ENCODE measurements at regions not wholly inside any gene's neighbourhood (a gene's known extent, or its start where the extent isn't known, plus 50 kb on each side); places are given as distances from the start of the nearest gene placed in this dataset.

DNA sequence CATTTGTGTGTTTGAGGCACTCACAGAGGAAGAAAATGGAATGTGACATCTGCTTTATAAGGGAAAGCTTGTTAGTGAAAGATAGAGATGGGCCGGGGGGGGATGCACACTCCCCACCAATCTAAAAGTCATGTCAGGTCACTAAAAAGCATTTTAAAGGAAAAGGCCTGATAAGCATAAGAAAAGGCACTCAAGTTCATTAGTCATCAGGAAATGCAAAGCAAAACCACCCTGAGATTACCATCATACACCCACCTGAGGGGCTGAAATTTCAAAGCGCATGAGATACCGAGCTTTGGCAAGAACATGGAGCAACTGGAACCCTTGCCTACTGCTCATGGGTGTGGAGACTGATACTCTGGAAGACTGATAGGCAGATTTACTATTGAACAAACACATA, 77.9 kb upstream of the ANO1 start:
- CTCF ChIA-PET: no interaction called here
- POLR2A ChIA-PET: no interaction called here
- no peak overlapping the region for H3K4me3 ChIP-seq (ENCODE audit: low read depth, low read length)
- no peaks in the 10 kb centered on the region for H3K27me3 ChIP-seq (ENCODE audit: control insufficient read depth, insufficient read depth, low read length)
- H3K36me3 ChIP-seq (ENCODE audit: control insufficient read depth, insufficient read depth, low read length): no peaks in the 10 kb centered on the region
- TF ChIP-seq, protein P1, sequence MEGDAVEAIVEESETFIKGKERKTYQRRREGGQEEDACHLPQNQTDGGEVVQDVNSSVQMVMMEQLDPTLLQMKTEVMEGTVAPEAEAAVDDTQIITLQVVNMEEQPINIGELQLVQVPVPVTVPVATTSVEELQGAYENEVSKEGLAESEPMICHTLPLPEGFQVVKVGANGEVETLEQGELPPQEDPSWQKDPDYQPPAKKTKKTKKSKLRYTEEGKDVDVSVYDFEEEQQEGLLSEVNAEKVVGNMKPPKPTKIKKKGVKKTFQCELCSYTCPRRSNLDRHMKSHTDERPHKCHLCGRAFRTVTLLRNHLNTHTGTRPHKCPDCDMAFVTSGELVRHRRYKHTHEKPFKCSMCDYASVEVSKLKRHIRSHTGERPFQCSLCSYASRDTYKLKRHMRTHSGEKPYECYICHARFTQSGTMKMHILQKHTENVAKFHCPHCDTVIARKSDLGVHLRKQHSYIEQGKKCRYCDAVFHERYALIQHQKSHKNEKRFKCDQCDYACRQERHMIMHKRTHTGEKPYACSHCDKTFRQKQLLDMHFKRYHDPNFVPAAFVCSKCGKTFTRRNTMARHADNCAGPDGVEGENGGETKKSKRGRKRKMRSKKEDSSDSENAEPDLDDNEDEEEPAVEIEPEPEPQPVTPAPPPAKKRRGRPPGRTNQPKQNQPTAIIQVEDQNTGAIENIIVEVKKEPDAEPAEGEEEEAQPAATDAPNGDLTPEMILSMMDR (IDR thresholded peaks at IDR 0.05; ENCODE audit: insufficient read depth, low read depth, low read length): no peak
- DNase-seq (ENCODE audit: low read depth): no peak

DNA sequence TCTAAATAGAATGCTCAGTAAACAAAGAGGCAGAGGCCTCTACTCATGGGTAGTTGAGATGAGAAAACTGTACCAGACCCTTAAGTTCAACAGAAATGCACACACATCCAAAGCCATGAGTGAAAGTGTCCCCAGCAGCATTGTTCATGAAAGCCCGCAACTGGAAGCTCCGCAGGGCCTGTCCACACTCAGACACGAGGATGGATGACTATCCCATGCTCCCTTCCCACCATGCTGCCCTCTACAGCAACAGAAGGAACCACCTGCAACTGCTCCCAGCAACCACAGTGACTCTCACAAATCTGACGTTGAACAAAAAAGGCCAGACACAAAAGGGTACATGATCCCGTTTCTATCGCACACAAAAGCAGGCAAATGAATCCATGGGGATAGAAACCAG, 76.9 kb upstream of the ANO1 start:
- TF ChIP-seq, protein P1 (IDR thresholded peaks at IDR 0.05; ENCODE audit: insufficient read depth, low read depth, low read length): no peak
- no peak overlapping the region for H3K4me3 ChIP-seq (ENCODE audit: low read depth, low read length)
- no peaks in the 10 kb centered on the region for H3K36me3 ChIP-seq (ENCODE audit: control insufficient read depth, insufficient read depth, low read length)
- POLR2A ChIA-PET: no interaction called here
- no peaks in the 10 kb centered on the region for H3K27me3 ChIP-seq (ENCODE audit: control insufficient read depth, insufficient read depth, low read length)
- no peak for DNase-seq (ENCODE audit: low read depth)
- CTCF ChIA-PET: no interaction called here

DNA sequence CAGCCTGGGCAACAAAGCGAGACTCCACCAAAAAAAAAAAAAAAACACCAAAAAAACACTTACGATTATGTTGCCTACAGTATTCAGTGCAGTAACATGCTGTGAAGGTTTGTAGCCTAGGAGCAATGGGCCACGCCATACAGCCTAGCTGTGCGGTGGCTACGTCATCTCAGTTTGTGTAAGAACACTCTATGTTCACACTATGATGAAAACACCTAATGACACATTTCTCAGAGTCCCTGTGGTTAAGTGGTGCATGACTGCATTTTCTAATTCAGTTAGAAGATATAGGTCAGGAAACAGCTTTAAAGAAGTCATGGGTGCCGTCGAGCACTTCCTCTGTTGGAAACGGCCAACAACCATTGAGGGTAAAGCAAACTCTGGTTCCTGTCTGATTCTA, 75.7 kb upstream of the ANO1 start:
- ChIA-PET CTCF (no interaction called here), POLR2A (no interaction called here)
- Histone ChIP-seq H3K36me3 (ENCODE audit: control insufficient read depth, insufficient read depth, low read length) (no peaks in the 10 kb centered on the region), H3K4me3 (ENCODE audit: low read depth, low read length) (no peak overlapping the region), H3K27me3 (ENCODE audit: control insufficient read depth, insufficient read depth, low read length) (no peaks in the 10 kb centered on the region)
- no peak for DNase-seq (ENCODE audit: low read depth)
- TF ChIP-seq, protein P1 (IDR thresholded peaks at IDR 0.05; ENCODE audit: insufficient read depth, low read depth, low read length): no peak

DNA sequence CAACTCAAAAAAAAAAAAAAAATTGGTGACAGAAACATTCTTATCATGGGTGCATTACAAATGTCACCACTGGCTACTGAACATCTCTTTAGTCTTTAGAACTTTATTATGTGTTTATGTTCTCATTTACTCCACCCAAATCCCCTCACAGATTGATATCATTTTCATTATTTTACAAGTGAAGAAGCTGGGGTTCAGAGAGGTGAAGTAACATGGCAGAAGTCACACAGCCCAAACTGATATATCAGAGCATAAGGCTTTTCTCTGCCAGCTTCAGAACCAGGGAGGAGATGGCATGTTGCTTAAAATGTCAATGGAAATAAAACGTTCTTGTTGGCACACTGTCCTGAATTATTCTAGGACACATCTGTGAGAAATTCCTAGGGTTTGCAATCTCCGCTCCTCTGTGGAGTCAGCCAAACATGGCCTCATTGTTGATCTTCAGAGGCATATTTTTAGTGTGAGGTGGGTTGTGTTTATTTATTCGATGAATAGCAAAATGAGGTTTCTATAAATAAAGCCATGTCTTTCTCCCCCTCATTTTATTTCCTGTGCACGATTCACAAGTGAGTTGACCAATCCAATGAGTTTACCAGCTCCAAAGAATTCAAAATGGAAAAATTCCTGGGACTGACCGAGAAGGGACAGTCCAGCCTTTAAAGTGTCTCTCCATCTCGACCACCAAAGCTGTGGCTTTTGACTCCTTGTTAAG, 72.9 kb upstream of the ANO1 start:
- ChIA-PET POLR2A (no interaction called here), CTCF (interaction anchor here (1.1 kb wide), 2 partner anchors 86 to 95 kb away, joined by 3 to 4 read pairs; no protein-coding TSS in a partner anchor)
- no peaks in the 10 kb centered on the region for H3K27me3 ChIP-seq (ENCODE audit: control insufficient read depth, insufficient read depth, low read length)
- no peak overlapping the region for H3K4me3 ChIP-seq (ENCODE audit: low read depth, low read length)
- H3K36me3 ChIP-seq (ENCODE audit: control insufficient read depth, insufficient read depth, low read length): no peaks in the 10 kb centered on the region
- TF ChIP-seq, protein P1 (IDR thresholded peaks at IDR 0.05; ENCODE audit: insufficient read depth, low read depth, low read length): no peak
- DNase-seq (ENCODE audit: low read depth): peak; percentile 69

DNA sequence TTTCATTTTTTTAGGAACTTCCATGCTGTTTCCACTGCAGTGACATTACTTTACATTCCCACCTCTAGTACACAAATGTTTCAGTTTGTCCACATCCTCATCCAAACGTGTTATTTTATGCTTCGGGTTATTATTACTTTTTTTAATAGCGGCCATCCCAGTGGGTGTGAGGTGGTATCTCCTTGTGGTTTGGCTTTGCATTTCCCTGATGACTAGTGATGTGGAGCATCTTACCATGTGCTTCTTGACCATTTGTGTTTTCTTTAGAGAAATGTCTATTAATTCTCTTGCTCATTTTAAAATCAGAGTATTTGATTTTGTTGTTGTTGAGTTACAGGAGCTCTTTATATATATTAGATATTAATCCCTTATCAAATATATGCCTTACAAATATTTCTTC, 70.3 kb upstream of the ANO1 start:
- ChIA-PET POLR2A (no interaction called here), CTCF (no interaction called here)
- Histone ChIP-seq H3K4me3 (ENCODE audit: low read depth, low read length) (no peak overlapping the region), H3K27me3 (ENCODE audit: control insufficient read depth, insufficient read depth, low read length) (no peaks in the 10 kb centered on the region), H3K36me3 (ENCODE audit: control insufficient read depth, insufficient read depth, low read length) (no peaks in the 10 kb centered on the region)
- TF ChIP-seq, protein P1 (IDR thresholded peaks at IDR 0.05; ENCODE audit: insufficient read depth, low read depth, low read length): no peak
- no peak for DNase-seq (ENCODE audit: low read depth)

All from BJ (cell line).